OCI-LY7 (cell line): ENCODE measurements at regions not wholly inside any gene's neighbourhood (a gene's known extent, or its start where the extent isn't known, plus 50 kb on each side); places are given as distances from the start of the nearest gene placed in this dataset. TPM values are rescaled to one million over a fixed set of nuclear protein-coding genes. Genes with fewer than 3 reads are reported as not detected.

Experiments used
- BruUV-seq: library from RNA; stranded (reverse); fragments of 400-500 nt; replicated peaks from 2 replicates; lab custom pipeline; 2021; lab: Mats Ljungman, UMichigan
- CTCF ChIA-PET: fragments of 300-600 bp; sonication (Branson Sonifier 250); formaldehyde crosslinking; loops from one replicate; lab custom pipeline; 2022; ENCODE audit warnings: antibody characterized with exemption; ENCODE audit not compliant: unreplicated experiment; lab: Charles Lee
- POLR2A ChIA-PET: fragments of 300-600 bp; sonication (Branson Sonifier 250); formaldehyde crosslinking; loops from one replicate; lab custom pipeline; 2022; ENCODE audit warnings: antibody characterized with exemption; lab: Charles Lee
- DNase-seq: peaks from one replicate; pipeline ENCODE4 v3.0.0-alpha.2; 2015; ENCODE audit warnings: low spot score
- H2AFZ ChIP-seq: fragments of 200-600 bp; sonication (generic), shearing (Covaris generic); 2 replicates; pipeline ENCODE4 v1.6.1; 2014; ENCODE audit warnings: mild to moderate bottlenecking, antibody characterized with exemption, low read length, moderate library complexity
- H3K27ac ChIP-seq: fragments of 200-600 bp; sonication (generic); 2 replicates; pipeline ENCODE4 v1.5.1; 2014; ENCODE audit warnings: mixed run types, low read depth, mild to moderate bottlenecking, moderate library complexity, low read length, inconsistent platforms; ENCODE audit not compliant: poor library complexity, severe bottlenecking
- H3K36me3 ChIP-seq: fragments of 200-600 bp; sonication (generic); 2 replicates; pipeline ENCODE4 v1.6.1; 2014; ENCODE audit warnings: mild to moderate bottlenecking, antibody characterized with exemption, low read length, moderate library complexity, mixed read lengths; ENCODE audit not compliant: insufficient read depth
- H3K4me1 ChIP-seq: fragments of 200-600 bp; sonication (generic); 2 replicates; pipeline ENCODE4 v1.5.1; 2014; ENCODE audit warnings: mild to moderate bottlenecking, low read length; ENCODE audit not compliant: insufficient read depth, poor library complexity, severe bottlenecking
- H3K4me2 ChIP-seq: fragments of 200-600 bp; sonication (generic); 2 replicates; pipeline ENCODE4 v1.6.1; 2014; ENCODE audit warnings: mild to moderate bottlenecking, low read length
- H3K4me3 ChIP-seq: fragments of 200-600 bp; sonication (generic); 2 replicates; pipeline ENCODE4 v1.5.1; 2014; ENCODE audit warnings: mild to moderate bottlenecking, low read depth, low read length; ENCODE audit not compliant: poor library complexity, severe bottlenecking
- H3K79me2 ChIP-seq: fragments of 200-600 bp; sonication (generic); 2 replicates; pipeline ENCODE4 v1.6.1; 2016; ENCODE audit warnings: low read depth, mild to moderate bottlenecking, low read length, moderate library complexity, mixed read lengths; ENCODE audit not compliant: insufficient read depth
- H3K9me2 ChIP-seq: fragments of 200-600 bp; sonication (generic); 2 replicates; pipeline ENCODE4 v1.6.1; 2016; ENCODE audit warnings: mild to moderate bottlenecking, low read length, mixed read lengths; ENCODE audit not compliant: insufficient read depth
- H3K9me3 ChIP-seq: fragments of 200-600 bp; sonication (generic); 2 replicates; pipeline ENCODE4 v1.6.1; 2014; ENCODE audit warnings: mild to moderate bottlenecking, mixed run types, low read length, mixed read lengths
- H4K20me1 ChIP-seq: fragments of 200-600 bp; sonication (generic); 2 replicates; pipeline ENCODE4 v1.6.1; 2014; ENCODE audit warnings: mild to moderate bottlenecking, antibody characterized with exemption, low read length, moderate library complexity, mixed read lengths; ENCODE audit not compliant: insufficient read depth
- EZH2phosphoT487 ChIP-seq: fragments of 200-600 bp; sonication (generic); IDR thresholded peaks from 2 replicates; pipeline ENCODE4 v1.6.1; 2018; ENCODE audit warnings: low read depth, borderline replicate concordance, mild to moderate bottlenecking, mixed run types, antibody characterized with exemption, low read length, moderate library complexity, mixed read lengths
- intact Hi-C: fragments of 100-400 bp; cut with micrococcal nuclease; formaldehyde crosslinking; loops from one replicate; pipeline ENCODE4 v1.10.0; 2022; ENCODE audit not compliant: unreplicated experiment
- small RNA-seq: library from RNA; depleted of rRNA; stranded (forward); fragments of <200 nt; gene quantifications from one replicate; pipeline ENCODE3, GENCODE V24; 2014
- TF ChIP-seq, protein P1 (sequence below): fragments of 200-600 bp; sonication (generic); conservative IDR thresholded peaks from 2 replicates; pipeline ENCODE4 v1.5.1; 2014; ENCODE audit warnings: mild to moderate bottlenecking, antibody characterized with exemption, low read length, moderate library complexity, mixed read lengths

DNA sequence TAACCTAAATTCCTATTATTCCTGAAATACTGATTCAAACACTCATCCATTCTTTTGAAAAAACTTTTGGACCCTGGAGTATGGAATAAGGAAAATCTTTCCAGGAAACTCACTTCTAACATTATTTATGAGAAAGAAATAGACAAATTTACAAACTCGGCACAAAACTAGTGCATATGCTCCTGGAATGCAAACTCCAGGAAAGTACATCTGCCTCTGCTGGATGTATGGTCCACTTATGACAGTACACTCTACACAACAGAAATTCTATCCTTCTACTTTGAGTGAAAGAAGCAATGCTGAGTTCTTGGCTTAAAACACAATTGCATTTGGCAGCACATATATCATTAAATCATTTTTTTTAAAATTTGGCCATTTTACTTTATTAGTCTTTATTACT, 700.5 kb upstream of the STXBP6 start:
- no peak overlapping the region for H3K27ac ChIP-seq
- H3K4me3 ChIP-seq, result no peak overlapping the region
- CTCF ChIA-PET, result no interaction called here
- POLR2A ChIA-PET, result no interaction called here
- no peaks in the 10 kb centered on the region for H3K4me1 ChIP-seq
- no peaks in the 10 kb centered on the region for H3K9me2 ChIP-seq
- no peaks in the 10 kb centered on the region for H3K79me2 ChIP-seq
- intact Hi-C loops, result no loop called here
- TF ChIP-seq, protein P1, sequence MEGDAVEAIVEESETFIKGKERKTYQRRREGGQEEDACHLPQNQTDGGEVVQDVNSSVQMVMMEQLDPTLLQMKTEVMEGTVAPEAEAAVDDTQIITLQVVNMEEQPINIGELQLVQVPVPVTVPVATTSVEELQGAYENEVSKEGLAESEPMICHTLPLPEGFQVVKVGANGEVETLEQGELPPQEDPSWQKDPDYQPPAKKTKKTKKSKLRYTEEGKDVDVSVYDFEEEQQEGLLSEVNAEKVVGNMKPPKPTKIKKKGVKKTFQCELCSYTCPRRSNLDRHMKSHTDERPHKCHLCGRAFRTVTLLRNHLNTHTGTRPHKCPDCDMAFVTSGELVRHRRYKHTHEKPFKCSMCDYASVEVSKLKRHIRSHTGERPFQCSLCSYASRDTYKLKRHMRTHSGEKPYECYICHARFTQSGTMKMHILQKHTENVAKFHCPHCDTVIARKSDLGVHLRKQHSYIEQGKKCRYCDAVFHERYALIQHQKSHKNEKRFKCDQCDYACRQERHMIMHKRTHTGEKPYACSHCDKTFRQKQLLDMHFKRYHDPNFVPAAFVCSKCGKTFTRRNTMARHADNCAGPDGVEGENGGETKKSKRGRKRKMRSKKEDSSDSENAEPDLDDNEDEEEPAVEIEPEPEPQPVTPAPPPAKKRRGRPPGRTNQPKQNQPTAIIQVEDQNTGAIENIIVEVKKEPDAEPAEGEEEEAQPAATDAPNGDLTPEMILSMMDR, result no peak
- TF ChIP-seq EZH2phosphoT487, result no peak
- no peaks in the 10 kb centered on the region for H4K20me1 ChIP-seq
- no peak for DNase-seq
- H3K9me3 ChIP-seq, result peaks cover 5% of the 10 kb centered on the region
- H2AFZ ChIP-seq, result no peak overlapping the region
- H3K4me2 ChIP-seq, result no peak overlapping the region
- BruUV-seq, result no TSS peak
- no peaks in the 10 kb centered on the region for H3K36me3 ChIP-seq

Small RNA genes lying in the stretch of these regions (small RNA-seq; reads per million reads assigned to genes)
- not detected for gene RF00440
